HepG2 (cell line): ENCODE measurements at regions not wholly inside any gene's neighbourhood (a gene's known extent, or its start where the extent isn't known, plus 50 kb on each side); places are given as distances from the start of the nearest gene placed in this dataset.

Source experiments
- ATAC-seq: fragments of 200-7000 bp; cut with Tn5 transposase; 3 replicates; pipeline ENCODE4 v1.9.1; 2020; ENCODE audit warnings: mild to moderate bottlenecking, moderate library complexity
- BruUV-seq: library from RNA; stranded (reverse); fragments of 400-500 nt; replicated peaks from 2 replicates; lab custom pipeline; 2021; lab: Mats Ljungman, UMichigan
- CTCF ChIA-PET: fragments of 300-600 bp; formaldehyde crosslinking; extraction: SDS; loops from one replicate; lab custom pipeline; 2021; ENCODE audit warnings: low total read pairs, inconsistent platforms, low intra/inter-chr PET ratio; lab: Yijun Ruan, JAX
- POLR2A ChIA-PET: fragments of 350-600 bp; sonication (Branson Sonifier 250); formaldehyde crosslinking; loops from one replicate; lab custom pipeline; 2020; ENCODE audit warnings: antibody characterized with exemption, inconsistent platforms; lab: Yijun Ruan, JAX
- DNase-seq: peaks from one replicate; pipeline ENCODE4 v3.0.0-alpha.2; 2015; ENCODE audit warnings: low spot score
- FAIRE-seq: peaks from 3 replicates; lab custom pipeline; 2011; peaks lifted over from hg19 to GRCh38; lab: Jason Lieb, UNC
- H2AFZ ChIP-seq: one replicate; pipeline ENCODE4 v1.6.1; 2011; ENCODE audit warnings: low read length, inconsistent platforms
- H3K27ac ChIP-seq: fragments of 300-600 bp; 3 replicates; pipeline ENCODE4 v1.8.0; 2011; ENCODE audit warnings: mixed run types, mild to moderate bottlenecking, mixed read lengths, low read length, inconsistent platforms; ENCODE audit not compliant: insufficient read depth; ENCODE audit errors: extremely low read length
- H3K27me3 ChIP-seq, 2 experiments: fragments of 200-600 bp in 1 of 2; 2 replicates in 1 of 2; 3 replicates in 1 of 2; pipeline versions ENCODE4 v1.6.0 to v1.8.0; 2011; ENCODE audit warnings: low read length in 2 of 2, mild to moderate bottlenecking in 2 of 2, moderate library complexity in 2 of 2, inconsistent platforms in 1 of 2; ENCODE audit not compliant: insufficient read depth in 2 of 2, control insufficient read depth in 1 of 2
- H3K36me3 ChIP-seq, 2 experiments: fragments of 200-600 bp in 1 of 2; replicated peaks in 1 of 2; 2 replicates in 1 of 2; 3 replicates in 1 of 2; pipeline versions ENCODE4 v1.5.1 to v1.8.0; 2011; ENCODE audit warnings: low read length in 2 of 2, inconsistent platforms in 1 of 2; ENCODE audit not compliant: insufficient read depth in 2 of 2, control insufficient read depth in 1 of 2
- H3K4me1 ChIP-seq: 2 replicates; pipeline ENCODE4 v1.5.1; 2012; ENCODE audit warnings: low read length, inconsistent platforms; ENCODE audit not compliant: insufficient read depth
- H3K4me2 ChIP-seq: 2 replicates; pipeline ENCODE4 v1.6.0; 2011; ENCODE audit warnings: low read depth, low read length, inconsistent platforms
- H3K4me3 ChIP-seq, 3 experiments: fragments of 200-600 bp in 1 of 3; sonication (generic), shearing (Covaris generic) in 1 of 3; replicated peaks in 1 of 3; 2 replicates each; pipeline ENCODE4 v1.5.1; 2011 to 2016; ENCODE audit warnings: low read length in 3 of 3, inconsistent platforms in 2 of 3, low read depth in 2 of 3, mild to moderate bottlenecking in 2 of 3, control low read depth in 1 of 3, mixed read lengths in 1 of 3; ENCODE audit not compliant: insufficient read depth in 1 of 3
- H3K79me2 ChIP-seq: one replicate; pipeline ENCODE4 v1.6.1; 2011; ENCODE audit warnings: low read length, inconsistent platforms; ENCODE audit not compliant: insufficient read depth
- H3K9ac ChIP-seq: 2 replicates; pipeline ENCODE4 v1.6.0; 2011; ENCODE audit warnings: mild to moderate bottlenecking, low read depth, low read length, inconsistent platforms; ENCODE audit not compliant: insufficient read depth
- H3K9me3 ChIP-seq: 2 replicates; pipeline ENCODE4 v1.5.1; 2012; ENCODE audit warnings: mild to moderate bottlenecking, low read length
- H4K20me1 ChIP-seq: 2 replicates; pipeline ENCODE4 v1.6.0; 2011; ENCODE audit warnings: inconsistent platforms, mild to moderate bottlenecking, low read length, moderate library complexity; ENCODE audit not compliant: insufficient read depth
- BCL6 ChIP-seq: IDR thresholded peaks from 2 replicates; pipeline ENCODE4 v1.6.1; 2016; ENCODE audit warnings: missing genetic modification reagents, missing compliant biosample characterization
- EHMT2 ChIP-seq: fragments of 200-600 bp; sonication (generic); IDR thresholded peaks from 2 replicates; pipeline ENCODE4 v1.7.0; 2017; ENCODE audit warnings: antibody characterized with exemption, low read depth, low read length, borderline replicate concordance
- FOSL2 ChIP-seq: sonication (generic); formaldehyde crosslinking; IDR thresholded peaks from 2 replicates; pipeline ENCODE4 v1.4.0; 2020; ENCODE audit warnings: missing genetic modification reagents
- HNRNPUL1 ChIP-seq: fragments of 200-400 bp; formaldehyde crosslinking; IDR thresholded peaks from 2 replicates; pipeline ENCODE4 v1.6.1; 2017; ENCODE audit warnings: low read depth, mild to moderate bottlenecking, low read length, moderate library complexity
- MLLT10 ChIP-seq: sonication (generic); formaldehyde crosslinking; IDR thresholded peaks from 2 replicates; pipeline ENCODE4 v1.4.0; 2020; ENCODE audit warnings: missing genetic modification reagents
- MTA3 ChIP-seq: sonication (generic); formaldehyde crosslinking; IDR thresholded peaks from 2 replicates; pipeline ENCODE4 v1.4.0; 2020; ENCODE audit warnings: missing genetic modification reagents
- RCOR2 ChIP-seq: IDR thresholded peaks from 2 replicates; pipeline ENCODE4 v1.6.1; 2016; ENCODE audit warnings: missing biosample characterization, missing genetic modification reagents
- ZFP41 ChIP-seq: sonication (generic); formaldehyde crosslinking; IDR thresholded peaks from 2 replicates; pipeline ENCODE4 v1.4.0; 2020; ENCODE audit warnings: mild to moderate bottlenecking, missing genetic modification reagents, borderline replicate concordance
- ZMAT3 ChIP-seq: sonication (generic); formaldehyde crosslinking; conservative IDR thresholded peaks from 2 replicates; pipeline ENCODE4 v1.7.0; 2021; ENCODE audit warnings: missing genetic modification reagents
- ZNF207 ChIP-seq: fragments of 450-650 bp; IDR thresholded peaks from 2 replicates; pipeline ENCODE4 v1.6.1; 2016; ENCODE audit warnings: antibody characterized with exemption, borderline replicate concordance
- ZNF282 ChIP-seq: fragments of 450-650 bp; IDR thresholded peaks from 2 replicates; pipeline ENCODE4 v1.6.1; 2018; ENCODE audit not compliant: partially characterized antibody
- ZNF3 ChIP-seq: IDR thresholded peaks from 2 replicates; pipeline ENCODE4 v1.7.0; 2017; ENCODE audit warnings: inconsistent platforms
- ZNF30 ChIP-seq: sonication (generic); formaldehyde crosslinking; IDR thresholded peaks from 2 replicates; pipeline ENCODE4 v1.5.0; 2020; ENCODE audit warnings: mild to moderate bottlenecking, missing genetic modification reagents
- ZNF503 ChIP-seq: sonication (generic); formaldehyde crosslinking; IDR thresholded peaks from 2 replicates; pipeline ENCODE4 v1.4.0; 2020; ENCODE audit warnings: missing genetic modification reagents
- WGBS: methylation state at CpG from one replicate; pipeline ENCODE4 v1.1.6; 2017; ENCODE audit warnings: low lambda C conversion rate; 5-methylcytosine and 5-hydroxymethylcytosine counted together
- in situ Hi-C: cut with HindIII; loops from 2 replicates; pipeline ENCODE4 v1.10.0; 2017; ENCODE audit warnings: low pct_unique_long_range_greater_than_20kb; ENCODE audit not compliant: extremely low pct_ligation_motif_present
- intact Hi-C: fragments of 100-400 bp; cut with micrococcal nuclease; formaldehyde crosslinking; loops from one replicate; pipeline ENCODE4 v1.10.0; 2022; ENCODE audit not compliant: unreplicated experiment

- TF ChIP-seq RCOR2 (CRISPR knock-in tag), result no peak
- TF ChIP-seq ZFP41 (CRISPR knock-in tag), result no peak
- TF ChIP-seq ZNF503, result no peak
- no peak for TF ChIP-seq EHMT2
- no peak for TF ChIP-seq BCL6 (CRISPR knock-in tag)
- no peak for TF ChIP-seq MTA3 (CRISPR knock-in tag)
- TF ChIP-seq ZNF282, result no peak
- no peak for TF ChIP-seq FOSL2 (CRISPR knock-in tag)
- no peak for TF ChIP-seq MLLT10 (CRISPR knock-in tag)
- no peak for TF ChIP-seq ZNF30 (CRISPR knock-in tag)
- TF ChIP-seq ZNF207, result no peak
- TF ChIP-seq ZMAT3 (CRISPR knock-in tag), result no peak
- TF ChIP-seq HNRNPUL1, result no peak
- TF ChIP-seq ZNF3 (CRISPR knock-in tag), result no peak
- ChIA-PET CTCF (no interaction called here), POLR2A (no interaction called here)
- Histone ChIP-seq H2AFZ (no peak overlapping the region), H3K27ac (no peak overlapping the region), H3K27me3 (no peaks in the 10 kb centered on the region), H3K4me1 (no peaks in the 10 kb centered on the region), H3K4me3 (no peak overlapping the region), H3K79me2 (no peaks in the 10 kb centered on the region), H3K9me3 (no peaks in the 10 kb centered on the region), H3K4me2 (no peak overlapping the region), H3K36me3 (no peaks in the 10 kb centered on the region), H3K9ac (no peak overlapping the region), H4K20me1 (no peaks in the 10 kb centered on the region)
- BruUV-seq, result no TSS peak
- WGBS, result 4% methylated on average over 2 of the region's 2 CpGs
- no peak for DNase-seq
- in situ Hi-C loops (no loop called here), intact Hi-C loops (no loop called here)
- FAIRE-seq, result no peak
- ATAC-seq, result no peak
Measured at GRCh38 chr12:74328623-74329022, 209.0 kb upstream of the ATXN7L3B start.
